Colonic mucosa (tissue), 4 donors: ENCODE measurements at regions not wholly inside any gene's neighbourhood (a gene's known extent, or its start where the extent isn't known, plus 50 kb on each side); places are given as distances from the start of the nearest gene placed in this dataset.
"Not testable (repeated sequence)": the region's sequence is repeated elsewhere in the genome, so short reads cannot be mapped to it uniquely, and the experiment has no call there.

Experiments
- DNase-seq: peaks from one replicate; pipeline ENCODE4 v3.0.0-alpha.2; 2020
- H3K27ac ChIP-seq: fragments of 200-600 bp; one replicate; pipeline ENCODE4 v1.8.0; 2021
- H3K27me3 ChIP-seq: fragments of 200-600 bp; one replicate; pipeline ENCODE4 v1.8.0; 2021
- H3K36me3 ChIP-seq: fragments of 200-600 bp; one replicate; pipeline ENCODE4 v1.8.0; 2021
- H3K4me1 ChIP-seq: fragments of 200-600 bp; one replicate; pipeline ENCODE4 v1.8.0; 2021; ENCODE audit warnings: mild to moderate bottlenecking
- H3K4me3 ChIP-seq: fragments of 200-600 bp; one replicate; pipeline ENCODE4 v1.8.0; 2021
- H3K9ac ChIP-seq, 2 donors: one replicate each; pipeline ENCODE4 v1.7.0; 2013; ENCODE audit warnings: control low read depth in 2 of 2, low read depth in 2 of 2, low read length in 2 of 2
- H3K9me3 ChIP-seq: fragments of 200-600 bp; one replicate; pipeline ENCODE4 v1.8.0; 2021
- CTCF ChIP-seq: fragments of 200-600 bp; IDR thresholded peaks from one replicate; pipeline ENCODE4 v1.8.0; 2022; ENCODE audit warnings: antibody characterized with exemption, mild to moderate bottlenecking
- intact Hi-C: fragments of 100-400 bp; cut with DNase I; formaldehyde crosslinking; loops from one replicate; pipeline ENCODE4 v1.14.1; 2022
- donor health status: healthy.
- donor health status: DM: no; HTN: no; CAD: no.
- donor health status: DM: no; HTN: no; CAD: no.

GRCh38 chrX:79511799-79512198 is 144.7 kb upstream of the ITM2A start:
- no peak overlapping the region for H3K9ac ChIP-seq
- no peaks in the 10 kb centered on the region for H3K27me3 ChIP-seq
- H3K9me3 ChIP-seq, result no peaks in the 10 kb centered on the region
- no peak for DNase-seq
- no peak overlapping the region for H3K27ac ChIP-seq
- H3K4me1 ChIP-seq, result no peaks in the 10 kb centered on the region
- intact Hi-C loops, result no loop called here
- H3K4me3 ChIP-seq, result no peak overlapping the region
- no peak for TF ChIP-seq CTCF
- no peaks in the 10 kb centered on the region for H3K36me3 ChIP-seq

GRCh38 chrX:79506001-79506400 is 138.9 kb upstream of the ITM2A start:
- DNase-seq, result no peak
- no peak for TF ChIP-seq CTCF
- intact Hi-C loops, result no loop called here
- Histone ChIP-seq H3K4me3 (no peak overlapping the region), H3K9me3 (no peaks in the 10 kb centered on the region), H3K4me1 (no peaks in the 10 kb centered on the region), H3K9ac (no peak overlapping the region), H3K27me3 (no peaks in the 10 kb centered on the region), H3K36me3 (no peaks in the 10 kb centered on the region), H3K27ac (no peak overlapping the region)

DNA sequence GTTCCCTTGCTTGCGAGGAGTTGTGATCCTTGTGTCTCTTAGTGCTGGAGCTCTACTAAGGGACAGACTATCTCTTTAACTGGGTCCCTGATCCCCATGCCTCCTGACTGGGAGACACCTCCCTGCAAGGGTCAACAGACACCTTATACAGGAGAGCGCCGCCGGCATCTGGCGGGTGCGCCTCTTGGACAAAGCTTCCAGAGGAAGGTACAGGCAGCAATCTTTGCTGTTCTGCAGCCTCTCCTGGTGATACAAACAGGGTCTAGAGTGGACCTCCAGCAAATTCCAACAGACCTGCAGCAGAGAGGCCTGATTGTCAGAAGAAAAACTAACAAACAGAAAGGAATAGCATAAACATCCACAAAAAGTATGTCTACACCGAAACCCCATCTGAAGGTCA is 115.6 kb upstream of the ITM2A start:
- intact Hi-C loops, result no loop called here
- Histone ChIP-seq H3K4me1 (no peaks in the 10 kb centered on the region), H3K27ac (no peak overlapping the region), H3K36me3 (no peaks in the 10 kb centered on the region), H3K9ac (no peak overlapping the region), H3K9me3 (no peaks in the 10 kb centered on the region), H3K4me3 (no peak overlapping the region), H3K27me3 (no peaks in the 10 kb centered on the region)
- DNase-seq, result no peak
- TF ChIP-seq CTCF, result no peak

DNA sequence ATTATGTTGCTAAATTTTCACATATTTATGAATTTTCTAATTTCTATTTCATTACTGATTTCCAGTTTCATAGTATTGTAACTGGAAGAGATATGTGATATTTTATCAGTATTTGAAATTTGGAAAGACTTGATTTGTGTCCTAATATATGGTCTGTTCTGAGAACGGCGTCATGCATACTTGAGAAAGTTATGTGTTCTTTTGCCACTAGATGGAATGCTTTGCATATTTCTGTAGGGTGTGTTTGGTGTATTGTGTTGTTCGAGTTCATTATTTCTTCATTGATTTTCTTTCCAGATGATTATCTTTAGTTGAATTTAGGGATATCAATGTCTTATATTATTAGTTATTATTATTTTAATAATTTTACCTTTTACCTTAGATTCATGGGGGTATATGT is 110.6 kb upstream of the ITM2A start:
- H3K9me3 ChIP-seq, result no peaks in the 10 kb centered on the region
- H3K36me3 ChIP-seq, result no peaks in the 10 kb centered on the region
- peaks cover 4% of the 10 kb centered on the region for H3K27me3 ChIP-seq
- no peaks in the 10 kb centered on the region for H3K4me1 ChIP-seq
- no peak for TF ChIP-seq CTCF
- H3K4me3 ChIP-seq, result no peak overlapping the region
- intact Hi-C loops, result no loop called here
- no peak overlapping the region for H3K27ac ChIP-seq
- DNase-seq, result no peak
- no peak overlapping the region for H3K9ac ChIP-seq

GRCh38 chrX:79466636-79467035 is 99.5 kb upstream of the ITM2A start:
- no peak for DNase-seq
- H3K4me1 ChIP-seq, result no peaks in the 10 kb centered on the region
- intact Hi-C loops, result no loop called here
- no peak overlapping the region for H3K27ac ChIP-seq
- no peaks in the 10 kb centered on the region for H3K36me3 ChIP-seq
- no peak overlapping the region for H3K4me3 ChIP-seq
- H3K27me3 ChIP-seq, result no peaks in the 10 kb centered on the region
- no peaks in the 10 kb centered on the region for H3K9me3 ChIP-seq
- no peak overlapping the region for H3K9ac ChIP-seq
- TF ChIP-seq CTCF, result no peak

DNA sequence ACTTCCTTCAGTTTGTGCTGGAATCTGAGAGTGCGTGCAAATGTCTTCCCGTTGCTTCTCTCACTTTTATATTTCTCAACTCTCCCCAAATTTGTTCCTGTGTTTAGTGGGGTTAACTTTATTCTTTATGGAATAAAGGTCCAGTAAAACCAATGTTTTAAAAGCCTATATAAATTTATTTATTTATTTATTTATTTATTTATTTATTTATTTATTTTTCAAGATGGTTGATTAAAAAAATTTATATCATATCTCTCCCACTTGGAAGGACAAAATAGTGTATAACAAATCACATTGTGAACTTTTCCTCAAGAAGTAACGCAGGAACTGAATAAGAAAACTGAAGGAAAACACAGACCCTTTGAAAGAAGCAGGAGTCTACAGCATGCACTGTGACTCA is 95.3 kb upstream of the ITM2A start:
- no peak overlapping the region for H3K9ac ChIP-seq
- DNase-seq, result no peak
- no peaks in the 10 kb centered on the region for H3K4me1 ChIP-seq
- intact Hi-C loops, result no loop called here
- H3K4me3 ChIP-seq, result no peak overlapping the region
- H3K9me3 ChIP-seq, result no peaks in the 10 kb centered on the region
- TF ChIP-seq CTCF, result no peak
- no peaks in the 10 kb centered on the region for H3K36me3 ChIP-seq
- H3K27me3 ChIP-seq, result no peaks in the 10 kb centered on the region
- H3K27ac ChIP-seq, result no peak overlapping the region

DNA sequence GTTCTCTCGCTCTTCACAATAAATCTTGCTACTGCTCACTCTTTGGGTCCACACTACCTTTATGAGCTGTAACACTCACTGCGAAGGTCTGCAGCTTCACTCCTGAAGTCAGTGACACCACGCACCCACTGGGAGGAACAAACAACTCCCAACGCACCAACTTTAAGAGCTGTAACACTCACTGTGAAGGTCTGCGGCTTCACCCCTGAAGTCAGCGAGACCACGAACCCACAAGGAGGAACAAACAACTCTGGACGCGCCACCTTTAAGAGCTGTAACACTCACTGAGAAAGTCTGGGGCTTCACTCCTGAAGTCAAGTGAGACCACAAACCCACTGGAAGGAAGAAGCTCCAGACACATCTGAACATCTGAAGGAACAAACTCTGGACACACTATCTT is 89.5 kb upstream of the ITM2A start:
- H3K4me3 ChIP-seq, H3K4me1 ChIP-seq, H3K27ac ChIP-seq, H3K9ac ChIP-seq, intact Hi-C loops, H3K9me3 ChIP-seq, H3K27me3 ChIP-seq, H3K36me3 ChIP-seq, DNase-seq: not testable (repeated sequence)
